ENCODE measurements at regions not wholly inside any gene's neighbourhood (a gene's known extent, or its start where the extent isn't known, plus 50 kb on each side); places are given as distances from the start of the nearest gene placed in this dataset.

DNA sequence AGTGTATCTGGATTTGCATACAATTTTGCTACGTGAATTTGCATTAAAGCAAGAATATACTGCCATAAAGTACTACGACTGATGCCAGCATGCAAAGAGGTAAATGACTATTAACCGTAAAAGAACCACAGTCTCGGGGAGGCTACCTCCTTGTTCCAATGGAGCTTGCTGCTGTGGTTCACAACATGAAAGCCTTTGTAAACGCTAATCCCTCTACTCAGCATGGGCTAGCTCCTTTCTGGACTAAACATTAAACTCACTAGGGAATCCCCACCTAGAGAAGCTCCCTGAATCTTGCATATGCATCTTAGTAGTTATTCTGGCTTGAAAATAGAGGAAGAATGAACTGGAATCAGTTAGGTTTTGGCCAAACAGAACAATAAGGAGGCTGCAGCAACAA is 60.5 kb upstream of the ARHGAP32 start:
- Histone ChIP-seq H2BK120ac (ENCODE audit: insufficient read depth, low read length, poor library complexity) (no peak overlapping the region), H4K8ac (ENCODE audit: low read depth, low read length) (no peak overlapping the region), H2BK12ac (ENCODE audit: low read length) (no peak overlapping the region), H3K4me2 (ENCODE audit: low read length) (no peak overlapping the region), H3K9me3 (ENCODE audit: insufficient read depth, low read depth, low read length) (no peaks in the 10 kb centered on the region), H3K27ac (ENCODE audit: low read depth, low read length) (no peak overlapping the region), H4K91ac (ENCODE audit: low read depth, low read length) (no peak overlapping the region), H3K79me1 (ENCODE audit: low read length) (no peaks in the 10 kb centered on the region), H4K12ac (ENCODE audit: low read depth, low read length) (no peak overlapping the region), H3K36me3 (ENCODE audit: control insufficient read depth in 1 of 2, insufficient read depth in 2 of 2, low read length in 2 of 2) (no peaks in the 10 kb centered on the region), H3K4ac (ENCODE audit: low read depth, low read length) (no peak overlapping the region), H3K79me2 (ENCODE audit: control insufficient read depth, insufficient read depth, low read length, poor library complexity) (no peaks in the 10 kb centered on the region), H3K4me1 (ENCODE audit: control insufficient read depth in 1 of 2, insufficient read depth in 2 of 2, low read length in 2 of 2) (no peaks in the 10 kb centered on the region), H2AFZ (ENCODE audit: insufficient read depth, low read length, poor library complexity) (no peak overlapping the region), H3K27me3 (ENCODE audit: insufficient read depth, low read length) (no peaks in the 10 kb centered on the region), H3K9ac (ENCODE audit: low read length) (no peak overlapping the region), H3K23ac (ENCODE audit: low read length) (no peak overlapping the region), H2BK5ac (ENCODE audit: low read depth, low read length, poor library complexity) (no peak overlapping the region), H2AK5ac (ENCODE audit: low read length) (no peak overlapping the region), H3K14ac (ENCODE audit: low read length) (no peak overlapping the region), H3K18ac (ENCODE audit: low read length) (no peak overlapping the region), H3K4me3 (ENCODE audit: low read depth, low read length) (no peak overlapping the region)
- DNase-seq = no peak
- WGBS (ENCODE audit: extremely low coverage, insufficient coverage, insufficient read length) = no CpG with 5 or more reads among the region's 5 CpGs

DNA sequence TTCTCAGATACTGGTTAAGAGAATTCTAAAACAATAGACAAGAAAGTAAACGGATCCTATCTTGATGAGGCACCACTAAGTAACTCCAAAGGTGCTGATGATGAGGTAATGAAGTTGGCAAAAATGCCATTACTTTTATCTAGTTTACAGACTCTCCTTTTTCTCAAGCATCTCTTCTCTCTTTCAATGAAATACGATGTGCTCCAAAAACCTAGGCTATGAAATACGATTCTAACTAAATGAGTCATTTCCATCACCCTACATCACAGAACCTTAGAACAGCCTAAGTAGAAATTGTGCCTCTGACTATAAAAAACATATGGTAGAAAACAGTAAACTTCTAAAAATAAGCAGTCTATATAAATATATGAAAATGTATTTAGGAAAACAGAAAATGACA is 58.9 kb upstream of the ARHGAP32 start:
- H3K4me1 ChIP-seq (ENCODE audit: control insufficient read depth in 1 of 2, insufficient read depth in 2 of 2, low read length in 2 of 2) = no peaks in the 10 kb centered on the region
- no peak overlapping the region for H3K27ac ChIP-seq (ENCODE audit: low read depth, low read length)
- no peak overlapping the region for H3K4me3 ChIP-seq (ENCODE audit: low read depth, low read length)
- no peak overlapping the region for H3K4me2 ChIP-seq (ENCODE audit: low read length)
- no peak overlapping the region for H3K18ac ChIP-seq (ENCODE audit: low read length)
- H3K79me2 ChIP-seq (ENCODE audit: control insufficient read depth, insufficient read depth, low read length, poor library complexity) = no peaks in the 10 kb centered on the region
- H4K91ac ChIP-seq (ENCODE audit: low read depth, low read length) = no peak overlapping the region
- H2AK5ac ChIP-seq (ENCODE audit: low read length) = no peak overlapping the region
- no peak for DNase-seq
- H4K12ac ChIP-seq (ENCODE audit: low read depth, low read length) = no peak overlapping the region
- H3K27me3 ChIP-seq (ENCODE audit: insufficient read depth, low read length) = no peaks in the 10 kb centered on the region
- no peak overlapping the region for H3K14ac ChIP-seq (ENCODE audit: low read length)
- H2AFZ ChIP-seq (ENCODE audit: insufficient read depth, low read length, poor library complexity) = no peak overlapping the region
- no peak overlapping the region for H2BK12ac ChIP-seq (ENCODE audit: low read length)
- H3K36me3 ChIP-seq (ENCODE audit: control insufficient read depth in 1 of 2, insufficient read depth in 2 of 2, low read length in 2 of 2) = no peaks in the 10 kb centered on the region
- H3K4ac ChIP-seq (ENCODE audit: low read depth, low read length) = no peak overlapping the region
- no peaks in the 10 kb centered on the region for H3K9me3 ChIP-seq (ENCODE audit: insufficient read depth, low read depth, low read length)
- H3K9ac ChIP-seq (ENCODE audit: low read length) = no peak overlapping the region
- H3K23ac ChIP-seq (ENCODE audit: low read length) = no peak overlapping the region
- H3K79me1 ChIP-seq (ENCODE audit: low read length) = no peaks in the 10 kb centered on the region
- H2BK120ac ChIP-seq (ENCODE audit: insufficient read depth, low read length, poor library complexity) = no peak overlapping the region
- no peak overlapping the region for H4K8ac ChIP-seq (ENCODE audit: low read depth, low read length)
- H2BK5ac ChIP-seq (ENCODE audit: low read depth, low read length, poor library complexity) = no peak overlapping the region
- WGBS (ENCODE audit: extremely low coverage, insufficient coverage, insufficient read length) = no CpG with 5 or more reads among the region's 3 CpGs

DNA sequence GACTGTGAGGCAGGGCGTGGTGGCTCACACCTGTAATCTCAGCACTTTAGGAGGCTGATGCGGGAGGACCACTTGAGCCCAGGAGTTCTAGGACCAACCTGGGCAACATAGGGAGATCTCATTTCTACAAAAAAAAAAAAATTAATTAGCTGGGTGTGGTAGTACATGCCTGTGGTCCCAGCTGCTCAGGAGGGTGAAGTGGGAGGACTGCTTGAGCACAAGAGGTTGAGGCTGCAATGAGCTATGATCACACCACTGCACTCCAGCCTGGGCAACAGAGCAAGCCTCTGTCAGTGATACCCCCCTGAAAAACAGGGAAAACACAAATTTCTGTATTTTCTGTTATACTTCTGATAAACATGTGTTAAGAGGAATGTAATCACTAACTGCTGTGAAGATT is 57.8 kb upstream of the ARHGAP32 start:
- Histone ChIP-seq H3K4me3 (ENCODE audit: low read depth, low read length) (no peak overlapping the region), H3K27me3 (ENCODE audit: insufficient read depth, low read length) (no peaks in the 10 kb centered on the region), H2BK12ac (ENCODE audit: low read length) (no peak overlapping the region), H3K4me2 (ENCODE audit: low read length) (no peak overlapping the region), H3K23ac (ENCODE audit: low read length) (no peak overlapping the region), H3K9me3 (ENCODE audit: insufficient read depth, low read depth, low read length) (no peaks in the 10 kb centered on the region), H3K79me2 (ENCODE audit: control insufficient read depth, insufficient read depth, low read length, poor library complexity) (no peaks in the 10 kb centered on the region), H2AFZ (ENCODE audit: insufficient read depth, low read length, poor library complexity) (no peak overlapping the region), H3K4ac (ENCODE audit: low read depth, low read length) (no peak overlapping the region), H3K36me3 (ENCODE audit: control insufficient read depth in 1 of 2, insufficient read depth in 2 of 2, low read length in 2 of 2) (no peaks in the 10 kb centered on the region), H2BK120ac (ENCODE audit: insufficient read depth, low read length, poor library complexity) (no peak overlapping the region), H3K4me1 (ENCODE audit: control insufficient read depth in 1 of 2, insufficient read depth in 2 of 2, low read length in 2 of 2) (no peaks in the 10 kb centered on the region), H4K8ac (ENCODE audit: low read depth, low read length) (no peak overlapping the region), H2AK5ac (ENCODE audit: low read length) (no peak overlapping the region), H4K12ac (ENCODE audit: low read depth, low read length) (no peak overlapping the region), H2BK5ac (ENCODE audit: low read depth, low read length, poor library complexity) (no peak overlapping the region), H3K79me1 (ENCODE audit: low read length) (no peaks in the 10 kb centered on the region), H3K18ac (ENCODE audit: low read length) (no peak overlapping the region), H3K14ac (ENCODE audit: low read length) (no peak overlapping the region), H4K91ac (ENCODE audit: low read depth, low read length) (no peak overlapping the region), H3K27ac (ENCODE audit: low read depth, low read length) (no peak overlapping the region), H3K9ac (ENCODE audit: low read length) (no peak overlapping the region)
- WGBS (ENCODE audit: extremely low coverage, insufficient coverage, insufficient read length) = no CpG with 5 or more reads among the region's 2 CpGs
- DNase-seq = no peak

DNA sequence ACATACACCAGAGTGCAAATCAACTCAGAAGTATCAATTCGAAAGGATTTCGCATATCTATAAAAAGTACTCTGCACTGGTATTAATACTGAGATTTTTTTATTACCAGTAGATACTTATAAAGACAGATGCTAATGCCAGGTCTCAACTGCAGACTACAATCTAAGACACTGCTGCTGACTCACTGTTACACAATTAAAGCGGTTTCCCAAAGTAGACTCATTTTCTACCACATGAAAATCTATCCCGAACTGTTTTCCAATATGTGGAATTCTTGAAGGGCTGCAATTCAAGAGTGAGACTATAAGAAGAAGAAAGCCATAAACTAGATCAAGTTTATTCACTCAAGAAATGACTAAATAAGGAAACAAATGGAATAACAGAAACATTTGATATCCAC is 57.2 kb upstream of the ARHGAP32 start:
- Histone ChIP-seq H3K4me1 (ENCODE audit: control insufficient read depth in 1 of 2, insufficient read depth in 2 of 2, low read length in 2 of 2) (no peaks in the 10 kb centered on the region), H2AFZ (ENCODE audit: insufficient read depth, low read length, poor library complexity) (no peak overlapping the region), H3K18ac (ENCODE audit: low read length) (no peak overlapping the region), H3K4ac (ENCODE audit: low read depth, low read length) (no peak overlapping the region), H3K23ac (ENCODE audit: low read length) (no peak overlapping the region), H2BK12ac (ENCODE audit: low read length) (no peak overlapping the region), H4K91ac (ENCODE audit: low read depth, low read length) (no peak overlapping the region), H3K9me3 (ENCODE audit: insufficient read depth, low read depth, low read length) (no peaks in the 10 kb centered on the region), H3K9ac (ENCODE audit: low read length) (no peak overlapping the region), H3K36me3 (ENCODE audit: control insufficient read depth in 1 of 2, insufficient read depth in 2 of 2, low read length in 2 of 2) (no peaks in the 10 kb centered on the region), H3K14ac (ENCODE audit: low read length) (no peak overlapping the region), H2BK5ac (ENCODE audit: low read depth, low read length, poor library complexity) (no peak overlapping the region), H4K8ac (ENCODE audit: low read depth, low read length) (no peak overlapping the region), H3K4me2 (ENCODE audit: low read length) (no peak overlapping the region), H3K4me3 (ENCODE audit: low read depth, low read length) (no peak overlapping the region), H2AK5ac (ENCODE audit: low read length) (no peak overlapping the region), H3K79me2 (ENCODE audit: control insufficient read depth, insufficient read depth, low read length, poor library complexity) (no peaks in the 10 kb centered on the region), H3K79me1 (ENCODE audit: low read length) (no peaks in the 10 kb centered on the region), H4K12ac (ENCODE audit: low read depth, low read length) (no peak overlapping the region), H3K27ac (ENCODE audit: low read depth, low read length) (no peak overlapping the region), H2BK120ac (ENCODE audit: insufficient read depth, low read length, poor library complexity) (no peak overlapping the region), H3K27me3 (ENCODE audit: insufficient read depth, low read length) (no peaks in the 10 kb centered on the region)
- no peak for DNase-seq
- no CpG with 5 or more reads among the region's 4 CpGs for WGBS (ENCODE audit: extremely low coverage, insufficient coverage, insufficient read length)
